IMR-90 (cell line): ENCODE measurements at regions not wholly inside any gene's neighbourhood (a gene's known extent, or its start where the extent isn't known, plus 50 kb on each side); places are given as distances from the start of the nearest gene placed in this dataset.

ENCODE experiments used
- ATAC-seq: fragments of 200-7000 bp; cut with Tn5 transposase; 2 replicates; pipeline ENCODE4 v1.9.1; 2020; ENCODE audit warnings: low read depth, mild to moderate bottlenecking, moderate library complexity
- BruUV-seq: library from RNA; stranded (reverse); fragments of 400-500 nt; replicated peaks from 2 replicates; lab custom pipeline; 2021; lab: Mats Ljungman, UMichigan
- CTCF ChIA-PET: fragments of 300-600 bp; formaldehyde crosslinking; extraction: SDS; loops from one replicate; lab custom pipeline; 2021; ENCODE audit warnings: antibody characterized with exemption; lab: Yijun Ruan, JAX
- POLR2A ChIA-PET: fragments of 300-600 bp; sonication (Branson Sonifier 250); formaldehyde crosslinking; loops from one replicate; lab custom pipeline; 2022; ENCODE audit warnings: antibody characterized with exemption; ENCODE audit not compliant: unreplicated experiment; lab: Charles Lee
- DNase-seq: peaks from one replicate; pipeline ENCODE4 v3.0.0; 2013
- H2AFZ ChIP-seq: replicated peaks from 2 replicates; pipeline ENCODE3; 2013; ENCODE audit warnings: low read length, mild to moderate bottlenecking; ENCODE audit not compliant: poor library complexity
- H2AK5ac ChIP-seq: 2 replicates; pipeline ENCODE4 v1.6.1; 2013; ENCODE audit warnings: low read depth, low read length, inconsistent platforms
- H2AK9ac ChIP-seq: replicated peaks from 2 replicates; pipeline ENCODE3; 2013; ENCODE audit warnings: mild to moderate bottlenecking, low read depth, low read length, moderate library complexity; ENCODE audit not compliant: poor library complexity
- H2BK120ac ChIP-seq: 2 replicates; pipeline ENCODE4 v1.6.1; 2013; ENCODE audit warnings: low read depth, low read length, inconsistent platforms
- H2BK15ac ChIP-seq: 3 replicates; pipeline ENCODE4 v1.6.1; 2013; ENCODE audit warnings: low read depth, low read length, inconsistent platforms
- H2BK20ac ChIP-seq: 2 replicates; pipeline ENCODE4 v1.6.1; 2013; ENCODE audit warnings: low read depth, mild to moderate bottlenecking, inconsistent platforms, low read length, moderate library complexity
- H2BK5ac ChIP-seq: 2 replicates; pipeline ENCODE4 v1.6.1; 2013; ENCODE audit warnings: mild to moderate bottlenecking, low read depth, low read length, inconsistent platforms; ENCODE audit not compliant: poor library complexity, severe bottlenecking
- H3K14ac ChIP-seq: replicated peaks from 2 replicates; pipeline ENCODE4 v1.6.1; 2013; ENCODE audit warnings: low read depth, low read length, inconsistent platforms
- H3K18ac ChIP-seq: 2 replicates; pipeline ENCODE4 v1.6.1; 2013; ENCODE audit warnings: low read depth, low read length, control low read depth
- H3K23ac ChIP-seq: 2 replicates; pipeline ENCODE4 v1.6.1; 2013; ENCODE audit warnings: low read depth, low read length, inconsistent platforms
- H3K27ac ChIP-seq: 2 replicates; pipeline ENCODE4 v1.5.1; 2013; ENCODE audit warnings: mild to moderate bottlenecking, control low read depth, low read length; ENCODE audit not compliant: insufficient read depth
- H3K27me3 ChIP-seq: 2 replicates; pipeline ENCODE4 v1.6.1; 2013; ENCODE audit warnings: low read length; ENCODE audit not compliant: control insufficient read depth, insufficient read depth
- H3K36me3 ChIP-seq: 2 replicates; pipeline ENCODE4 v1.6.1; 2013; ENCODE audit warnings: low read length, mixed read lengths; ENCODE audit not compliant: control insufficient read depth, insufficient read depth
- H3K4ac ChIP-seq: 2 replicates; pipeline ENCODE4 v1.6.1; 2013; ENCODE audit warnings: low read depth, low read length, inconsistent platforms
- H3K4me1 ChIP-seq: 2 replicates; pipeline ENCODE4 v1.6.1; 2013; ENCODE audit warnings: low read length, mixed read lengths; ENCODE audit not compliant: control insufficient read depth, insufficient read depth
- H3K4me2 ChIP-seq: 2 replicates; pipeline ENCODE4 v1.6.1; 2013; ENCODE audit warnings: low read depth, mild to moderate bottlenecking, control low read depth, low read length, moderate library complexity
- H3K4me3 ChIP-seq: 2 replicates; pipeline ENCODE4 v1.5.1; 2013; ENCODE audit warnings: low read depth, mild to moderate bottlenecking, control low read depth, low read length, moderate library complexity; ENCODE audit not compliant: insufficient read depth
- H3K56ac ChIP-seq: 2 replicates; pipeline ENCODE4 v1.6.1; 2013; ENCODE audit warnings: low read length, inconsistent platforms; ENCODE audit not compliant: insufficient read depth; ENCODE audit errors: extremely low read depth
- H3K79me1 ChIP-seq, 2 experiments: 2 replicates each; pipeline ENCODE4 v1.6.1; 2013; ENCODE audit warnings: low read length in 2 of 2, inconsistent platforms in 1 of 2, low read depth in 1 of 2
- H3K9ac ChIP-seq: 2 replicates; pipeline ENCODE4 v1.6.1; 2013; ENCODE audit warnings: low read depth, low read length, control low read depth
- H3K9me1 ChIP-seq: 2 replicates; pipeline ENCODE4 v1.6.1; 2013; ENCODE audit warnings: low read length, inconsistent platforms; ENCODE audit not compliant: insufficient read depth
- H3K9me3 ChIP-seq: 2 replicates; pipeline ENCODE4 v1.6.1; 2013; ENCODE audit warnings: low read length; ENCODE audit not compliant: control insufficient read depth, insufficient read depth
- H4K20me1 ChIP-seq: 2 replicates; pipeline ENCODE4 v1.6.1; 2013; ENCODE audit warnings: low read length, inconsistent platforms; ENCODE audit not compliant: insufficient read depth
- H4K5ac ChIP-seq: 2 replicates; pipeline ENCODE4 v1.6.1; 2013; ENCODE audit warnings: mild to moderate bottlenecking, low read depth, low read length, control low read depth
- H4K8ac ChIP-seq, 2 experiments: 2 replicates each; pipeline ENCODE4 v1.6.1; 2013; ENCODE audit warnings: low read depth in 2 of 2, low read length in 2 of 2, control low read depth in 1 of 2, inconsistent platforms in 1 of 2
- H4K91ac ChIP-seq: 2 replicates; pipeline ENCODE4 v1.6.1; 2013; ENCODE audit warnings: low read depth, low read length, inconsistent platforms; ENCODE audit not compliant: insufficient read depth
- BHLHE40 ChIP-seq: fragments of 150-350 bp; IDR thresholded peaks from 2 replicates; pipeline ENCODE4 v1.6.1; 2016; ENCODE audit warnings: mild to moderate bottlenecking, low read depth, low read length
- CEBPB ChIP-seq: IDR thresholded peaks from 2 replicates; pipeline ENCODE4 v1.6.1; 2012; ENCODE audit warnings: low read depth, low read length, improper control_type of control experiment
- CHD1 ChIP-seq: IDR thresholded peaks from 2 replicates; pipeline ENCODE4 v1.6.1; 2012; ENCODE audit warnings: low read depth, low read length, improper control_type of control experiment
- FOS ChIP-seq: fragments of 150-350 bp; IDR thresholded peaks from 2 replicates; pipeline ENCODE4 v1.6.1; 2016; ENCODE audit warnings: low read depth, low read length
- MAFK ChIP-seq: IDR thresholded peaks from 2 replicates; pipeline ENCODE4 v1.6.1; 2012; ENCODE audit warnings: low read depth, low read length, improper control_type of control experiment
- MAZ ChIP-seq: IDR thresholded peaks from 2 replicates; pipeline ENCODE4 v1.6.1; 2012; ENCODE audit warnings: low read depth, mild to moderate bottlenecking, low read length, improper control_type of control experiment, moderate library complexity, borderline replicate concordance
- MXI1 ChIP-seq: IDR thresholded peaks from 2 replicates; pipeline ENCODE4 v1.6.1; 2012; ENCODE audit warnings: low read depth, mild to moderate bottlenecking, low read length, moderate library complexity, borderline replicate concordance
- NFE2L2 ChIP-seq: fragments of 150-350 bp; IDR thresholded peaks from 2 replicates; pipeline ENCODE4 v1.6.1; 2016; ENCODE audit warnings: low read depth, mild to moderate bottlenecking, low read length
- POLR2A ChIP-seq: IDR thresholded peaks from 2 replicates; pipeline ENCODE4 v1.6.1; 2012; ENCODE audit warnings: mild to moderate bottlenecking, low read depth, low read length
- RAD21 ChIP-seq: IDR thresholded peaks from 2 replicates; pipeline ENCODE4 v1.6.1; 2012; ENCODE audit warnings: low read length, improper control_type of control experiment
- RCOR1 ChIP-seq: IDR thresholded peaks from 2 replicates; pipeline ENCODE4 v1.6.1; 2012; ENCODE audit warnings: mild to moderate bottlenecking, low read length, improper control_type of control experiment; ENCODE audit not compliant: insufficient replicate concordance
- RFX5 ChIP-seq: IDR thresholded peaks from 2 replicates; pipeline ENCODE4 v1.8.0; 2012; ENCODE audit warnings: low read depth, mild to moderate bottlenecking, low read length, moderate library complexity
- SMC3 ChIP-seq: fragments of 150-350 bp; IDR thresholded peaks from 2 replicates; pipeline ENCODE4 v1.6.1; 2016; ENCODE audit warnings: low read depth, mild to moderate bottlenecking, antibody characterized with exemption, low read length, moderate library complexity
- WGBS, 2 experiments: methylation state at CpG; one replicate each; pipeline versions ENCODE4 v1.1.5 to v1.1.7; 2013; ENCODE audit warnings: missing lambda C conversion rate in 2 of 2; ENCODE audit not compliant: insufficient read length in 1 of 2; ENCODE audit errors: extremely low coverage in 2 of 2; 5-methylcytosine and 5-hydroxymethylcytosine counted together
- dilution Hi-C: fragments of 300-500 bp; cut with HindIII; formaldehyde crosslinking; loops from one replicate; pipeline ENCODE4 v1.14.3; 2018; ENCODE audit warnings: low sequenced_read_pairs; ENCODE audit not compliant: unreplicated experiment
- in situ Hi-C: fragments of 300-500 bp; cut with MboI; formaldehyde crosslinking; loops from 3 replicates; pipeline ENCODE4 v1.14.3; 2019; ENCODE audit warnings: low sequenced_read_pairs, inconsistent platforms, mixed read lengths
- intact Hi-C: fragments of 100-400 bp; cut with micrococcal nuclease; formaldehyde crosslinking; loops from 2 replicates; pipeline ENCODE4 v1.10.0; 2022
- TF ChIP-seq, protein P1 (sequence below): fragments of 150-350 bp; IDR thresholded peaks from 2 replicates; pipeline ENCODE4 v1.6.1; 2016; ENCODE audit warnings: low read depth, mild to moderate bottlenecking, low read length, moderate library complexity, borderline replicate concordance
- TF ChIP-seq, protein P2 (sequence below): fragments of 150-350 bp; IDR thresholded peaks from 2 replicates; pipeline ENCODE4 v1.6.1; 2017; ENCODE audit warnings: mild to moderate bottlenecking, antibody characterized with exemption, low read length, low read depth
- TF ChIP-seq, protein P3 (sequence below): conservative IDR thresholded peaks from 2 replicates; pipeline ENCODE4 v1.5.1; 2012; ENCODE audit warnings: mild to moderate bottlenecking, low read depth, low read length, improper control_type of control experiment

DNA sequence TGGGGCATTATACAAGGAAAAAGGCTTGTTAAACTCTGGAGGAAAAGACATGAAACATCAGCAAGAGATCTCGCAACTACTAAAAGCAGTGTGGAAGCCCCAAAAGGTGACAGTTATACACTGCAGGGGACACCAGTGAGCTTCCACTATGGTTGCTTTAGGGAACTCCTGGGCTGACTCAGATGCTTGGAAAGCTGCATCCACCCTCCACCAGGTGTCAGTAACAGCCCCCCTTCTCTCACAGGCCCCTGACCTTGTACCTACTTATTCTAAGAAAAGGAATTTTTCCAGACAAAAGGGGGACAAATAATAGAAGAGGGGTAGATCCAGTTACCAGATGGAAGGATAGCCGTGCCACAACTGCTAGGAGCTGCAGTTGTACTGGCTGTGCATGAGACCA lies 154.4 kb upstream of the COX7C start:
- H2BK120ac ChIP-seq, result no peak overlapping the region
- H4K20me1 ChIP-seq, result no peaks in the 10 kb centered on the region
- no peak overlapping the region for H2AK9ac ChIP-seq
- H3K18ac ChIP-seq, result no peak overlapping the region
- no peaks in the 10 kb centered on the region for H3K79me1 ChIP-seq
- no peak overlapping the region for H4K5ac ChIP-seq
- ChIA-PET CTCF (no interaction called here), POLR2A (no interaction called here)
- H3K4me3 ChIP-seq, result no peak overlapping the region
- H3K9me3 ChIP-seq, result peaks cover 12% of the 10 kb centered on the region; the same call in 1 of the 2 replicates
- WGBS, 2 experiments, result 17% methylated on average over 2 of the region's 2 CpGs; no CpG with 5 or more reads in 1 of the 2 experiments
- H2AK5ac ChIP-seq, result no peak overlapping the region
- ATAC-seq, result no peak
- no peak overlapping the region for H3K23ac ChIP-seq
- no peak overlapping the region for H4K91ac ChIP-seq
- H2BK5ac ChIP-seq, result no peak overlapping the region
- H3K56ac ChIP-seq, result no peak overlapping the region
- no peak overlapping the region for H3K9ac ChIP-seq
- in situ Hi-C loops, result no loop called here
- H3K4ac ChIP-seq, result no peak overlapping the region
- H2AFZ ChIP-seq, result no peak overlapping the region
- no TSS peak for BruUV-seq
- DNase-seq, result no peak
- no peak overlapping the region for H2BK20ac ChIP-seq
- no peaks in the 10 kb centered on the region for H3K9me1 ChIP-seq
- H3K14ac ChIP-seq, result no peak overlapping the region
- H3K4me1 ChIP-seq, result no peaks in the 10 kb centered on the region
- H2BK15ac ChIP-seq, result no peak overlapping the region
- H3K4me2 ChIP-seq, result no peak overlapping the region
- H3K27me3 ChIP-seq, result no peaks in the 10 kb centered on the region
- TF ChIP-seq MAZ (no peak), SMC3 (no peak), FOS (no peak), RFX5 (no peak), POLR2A (no peak), MXI1 (no peak), MAFK (no peak), CHD1 (no peak), NFE2L2 (no peak), RCOR1 (no peak), BHLHE40 (no peak), RAD21 (no peak), CEBPB (no peak)
- TF ChIP-seq, protein P1, sequence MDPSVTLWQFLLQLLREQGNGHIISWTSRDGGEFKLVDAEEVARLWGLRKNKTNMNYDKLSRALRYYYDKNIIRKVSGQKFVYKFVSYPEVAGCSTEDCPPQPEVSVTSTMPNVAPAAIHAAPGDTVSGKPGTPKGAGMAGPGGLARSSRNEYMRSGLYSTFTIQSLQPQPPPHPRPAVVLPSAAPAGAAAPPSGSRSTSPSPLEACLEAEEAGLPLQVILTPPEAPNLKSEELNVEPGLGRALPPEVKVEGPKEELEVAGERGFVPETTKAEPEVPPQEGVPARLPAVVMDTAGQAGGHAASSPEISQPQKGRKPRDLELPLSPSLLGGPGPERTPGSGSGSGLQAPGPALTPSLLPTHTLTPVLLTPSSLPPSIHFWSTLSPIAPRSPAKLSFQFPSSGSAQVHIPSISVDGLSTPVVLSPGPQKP, result no peak
- TF ChIP-seq, protein P2, sequence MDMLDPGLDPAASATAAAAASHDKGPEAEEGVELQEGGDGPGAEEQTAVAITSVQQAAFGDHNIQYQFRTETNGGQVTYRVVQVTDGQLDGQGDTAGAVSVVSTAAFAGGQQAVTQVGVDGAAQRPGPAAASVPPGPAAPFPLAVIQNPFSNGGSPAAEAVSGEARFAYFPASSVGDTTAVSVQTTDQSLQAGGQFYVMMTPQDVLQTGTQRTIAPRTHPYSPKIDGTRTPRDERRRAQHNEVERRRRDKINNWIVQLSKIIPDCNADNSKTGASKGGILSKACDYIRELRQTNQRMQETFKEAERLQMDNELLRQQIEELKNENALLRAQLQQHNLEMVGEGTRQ, result no peak
- TF ChIP-seq, protein P3, sequence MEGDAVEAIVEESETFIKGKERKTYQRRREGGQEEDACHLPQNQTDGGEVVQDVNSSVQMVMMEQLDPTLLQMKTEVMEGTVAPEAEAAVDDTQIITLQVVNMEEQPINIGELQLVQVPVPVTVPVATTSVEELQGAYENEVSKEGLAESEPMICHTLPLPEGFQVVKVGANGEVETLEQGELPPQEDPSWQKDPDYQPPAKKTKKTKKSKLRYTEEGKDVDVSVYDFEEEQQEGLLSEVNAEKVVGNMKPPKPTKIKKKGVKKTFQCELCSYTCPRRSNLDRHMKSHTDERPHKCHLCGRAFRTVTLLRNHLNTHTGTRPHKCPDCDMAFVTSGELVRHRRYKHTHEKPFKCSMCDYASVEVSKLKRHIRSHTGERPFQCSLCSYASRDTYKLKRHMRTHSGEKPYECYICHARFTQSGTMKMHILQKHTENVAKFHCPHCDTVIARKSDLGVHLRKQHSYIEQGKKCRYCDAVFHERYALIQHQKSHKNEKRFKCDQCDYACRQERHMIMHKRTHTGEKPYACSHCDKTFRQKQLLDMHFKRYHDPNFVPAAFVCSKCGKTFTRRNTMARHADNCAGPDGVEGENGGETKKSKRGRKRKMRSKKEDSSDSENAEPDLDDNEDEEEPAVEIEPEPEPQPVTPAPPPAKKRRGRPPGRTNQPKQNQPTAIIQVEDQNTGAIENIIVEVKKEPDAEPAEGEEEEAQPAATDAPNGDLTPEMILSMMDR, result no peak
- dilution Hi-C loops, result no loop called here
- no peak overlapping the region for H3K27ac ChIP-seq
- intact Hi-C loops, result no loop called here
- no peaks in the 10 kb centered on the region for H3K36me3 ChIP-seq
- H4K8ac ChIP-seq, result no peak overlapping the region
